ENCODE measurements at regions not wholly inside any gene's neighbourhood (a gene's known extent, or its start where the extent isn't known, plus 50 kb on each side); places are given as distances from the start of the nearest gene placed in this dataset.
"Not testable (repeated sequence)": the region's sequence is repeated elsewhere in the genome, so short reads cannot be mapped to it uniquely, and the experiment has no call there.

GRCh38 chr10:80025281-80025680 is 53.2 kb upstream of the TMEM254 start:
- H3K9me3 ChIP-seq (ENCODE audit: control insufficient read depth, insufficient read depth, low read depth, low read length): no peaks in the 10 kb centered on the region
- POLR2A ChIA-PET: no interaction called here
- no peaks in the 10 kb centered on the region for H3K36me3 ChIP-seq (ENCODE audit: control insufficient read depth in 2 of 2, insufficient read depth in 1 of 2, low read length in 2 of 2)
- no peak overlapping the region for H3K4me3 ChIP-seq (ENCODE audit: low read depth, low read length)
- no peak for TF ChIP-seq ZNF571 (tag by site-specific recombination; IDR thresholded peaks at IDR 0.05)
- CTCF ChIA-PET: interaction anchor here (1.6 kb wide), 1 partner anchor 22 kb away, joined by 6 read pairs; no protein-coding TSS in a partner anchor
- H3K4me1 ChIP-seq (ENCODE audit: control insufficient read depth, insufficient read depth, low read length): no peaks in the 10 kb centered on the region
- no peak overlapping the region for H3K27ac ChIP-seq (ENCODE audit: extremely low read depth, low read depth, low read length)

DNA sequence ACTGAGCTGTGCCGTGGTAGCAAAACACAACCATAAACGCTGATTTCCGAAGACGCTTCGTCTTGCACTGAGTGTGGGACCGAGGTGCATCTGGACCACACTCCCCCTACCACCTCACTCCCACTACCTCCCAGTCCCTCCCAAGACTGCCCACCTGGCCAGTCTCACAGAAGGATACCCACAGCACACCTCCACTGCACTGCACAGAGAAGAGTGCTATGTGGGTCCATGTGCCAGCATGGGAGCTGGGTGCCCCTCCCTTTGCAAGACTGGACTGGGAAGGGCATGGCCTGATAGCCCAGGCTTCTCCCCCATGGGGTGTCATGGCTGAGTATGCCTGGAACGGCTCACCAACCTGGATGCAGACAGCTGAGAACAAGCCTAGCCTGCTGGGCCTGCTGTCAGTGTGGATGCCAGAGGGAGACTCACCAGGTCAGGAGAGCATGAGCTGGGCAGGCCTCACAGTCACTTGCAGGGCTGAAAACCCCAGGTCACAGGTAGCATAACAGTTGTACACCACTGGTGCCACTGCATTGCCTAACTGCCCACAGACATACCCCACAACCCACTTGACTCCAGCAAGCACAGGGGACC is 56.0 kb upstream of the TMEM254 start:
- POLR2A ChIA-PET: not testable (repeated sequence)

DNA sequence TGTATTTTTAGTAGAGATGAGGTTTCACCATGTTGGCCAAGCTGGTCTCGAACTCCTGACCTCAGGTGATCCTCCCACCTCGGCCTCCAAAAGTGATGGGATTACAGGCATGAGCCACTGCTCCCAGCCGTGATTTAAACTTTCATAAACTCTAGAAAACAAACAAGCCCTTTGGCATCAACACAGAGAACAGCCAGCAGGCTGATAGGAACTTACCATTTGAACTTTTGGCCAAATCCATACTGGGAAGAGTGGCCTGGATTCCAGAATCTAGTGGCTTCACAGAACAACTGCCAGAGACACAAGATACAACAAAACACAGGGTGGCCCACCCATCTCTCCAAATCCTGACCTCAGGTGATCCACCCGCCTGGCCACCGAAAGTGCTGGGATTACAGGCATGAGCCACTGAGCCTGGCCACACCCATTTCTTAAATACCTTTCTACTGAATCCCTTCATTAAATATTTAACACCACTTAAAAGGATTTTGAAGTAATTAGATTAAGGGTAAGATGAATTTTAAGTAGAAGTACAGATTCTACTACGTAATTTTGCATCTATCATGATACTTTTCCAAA is 60.0 kb upstream of the TMEM254 start:
- H3K27ac ChIP-seq (ENCODE audit: extremely low read depth, low read depth, low read length); H3K4me3 ChIP-seq (ENCODE audit: low read depth, low read length); H3K36me3 ChIP-seq (ENCODE audit: control insufficient read depth in 2 of 2, insufficient read depth in 1 of 2, low read length in 2 of 2); H3K4me1 ChIP-seq (ENCODE audit: control insufficient read depth, insufficient read depth, low read length); POLR2A ChIA-PET; H3K9me3 ChIP-seq (ENCODE audit: control insufficient read depth, insufficient read depth, low read depth, low read length): not testable (repeated sequence)
- CTCF ChIA-PET: interaction anchor here (0.6 kb wide), 1 partner anchor 45 kb away, joined by 3 read pairs; no protein-coding TSS in a partner anchor

More for the DNA sequence above, 56.0 kb upstream of the TMEM254 start:
- H3K27ac ChIP-seq (ENCODE audit: extremely low read depth, low read depth, low read length); H3K36me3 ChIP-seq (ENCODE audit: control insufficient read depth in 2 of 2, insufficient read depth in 1 of 2, low read length in 2 of 2); H3K9me3 ChIP-seq (ENCODE audit: control insufficient read depth, insufficient read depth, low read depth, low read length); CTCF ChIA-PET; H3K4me3 ChIP-seq (ENCODE audit: low read depth, low read length); H3K4me1 ChIP-seq (ENCODE audit: control insufficient read depth, insufficient read depth, low read length): not testable (repeated sequence)

DNA sequence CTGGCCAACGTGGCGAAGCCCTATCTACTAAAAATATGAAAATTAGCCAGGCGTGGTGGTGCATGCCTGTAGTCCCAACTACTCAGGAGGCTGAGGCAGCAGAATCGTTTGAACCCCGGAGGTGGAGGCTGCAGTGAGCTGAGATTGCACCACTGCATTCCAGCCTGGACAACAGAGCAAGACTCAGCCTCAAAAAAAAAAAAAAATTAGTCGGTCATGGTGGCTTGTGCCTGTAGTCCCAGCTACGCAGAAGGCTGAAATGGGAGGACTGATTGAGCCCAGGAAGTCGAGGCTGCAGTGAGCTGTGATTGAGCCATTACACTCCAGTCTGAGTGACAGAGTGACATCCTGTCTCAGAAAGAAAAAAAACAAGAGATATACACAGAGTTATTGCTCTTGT is 61.3 kb upstream of the TMEM254 start:
- H3K9me3 ChIP-seq (ENCODE audit: control insufficient read depth, insufficient read depth, low read depth, low read length); POLR2A ChIA-PET; H3K4me3 ChIP-seq (ENCODE audit: low read depth, low read length); H3K36me3 ChIP-seq (ENCODE audit: control insufficient read depth in 2 of 2, insufficient read depth in 1 of 2, low read length in 2 of 2); H3K27ac ChIP-seq (ENCODE audit: extremely low read depth, low read depth, low read length); H3K4me1 ChIP-seq (ENCODE audit: control insufficient read depth, insufficient read depth, low read length): not testable (repeated sequence)
- CTCF ChIA-PET: interaction anchor here (0.6 kb wide), 1 partner anchor 34 kb away, joined by 3 read pairs; no protein-coding TSS in a partner anchor

DNA sequence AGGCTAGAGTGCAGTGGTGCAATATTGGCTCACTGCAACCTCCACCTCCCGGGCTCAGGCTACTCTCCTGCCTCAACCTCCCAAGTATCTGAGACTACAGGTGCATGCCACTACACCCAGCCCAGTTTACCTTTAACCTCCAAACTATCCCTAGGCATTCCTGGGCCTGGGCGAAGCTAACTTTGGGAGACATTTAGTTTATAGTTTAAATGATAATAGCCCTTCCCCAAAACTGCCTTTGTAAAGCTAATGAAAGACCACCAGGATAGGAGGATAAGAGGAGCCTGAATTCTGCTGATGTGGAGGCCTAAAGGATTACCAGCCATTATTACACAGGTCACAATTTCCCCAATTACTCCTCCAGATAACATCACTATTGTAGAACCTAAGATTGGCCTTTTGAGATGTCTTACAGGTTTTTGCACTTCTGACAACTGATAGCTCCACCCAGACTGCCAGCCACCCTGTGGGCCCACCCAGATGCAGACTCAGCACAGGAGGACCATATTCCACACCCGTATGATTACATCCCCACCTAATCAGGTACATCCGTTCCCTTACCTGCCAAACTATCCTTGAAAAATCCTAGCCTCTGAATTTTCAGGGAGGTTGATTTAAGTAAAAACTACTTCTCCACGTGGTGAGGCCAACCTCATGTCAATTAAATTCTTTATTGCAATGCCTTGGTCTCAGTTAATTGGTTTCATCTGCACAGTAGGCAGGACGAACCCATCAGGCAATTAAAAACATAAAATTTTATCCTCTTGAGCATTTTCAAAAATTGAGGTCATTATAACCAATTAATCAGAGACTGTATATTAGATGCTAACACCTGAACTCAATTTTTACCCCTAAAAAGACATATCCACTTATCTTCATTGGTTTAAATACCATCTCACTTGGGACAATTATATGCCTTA is 62.3 kb upstream of the TMEM254 start:
- ChIA-PET POLR2A (no interaction called here), CTCF (interaction anchor here (0.7 kb wide), 1 partner anchor 16 kb away, joined by 3 read pairs; no protein-coding TSS in a partner anchor)
- Histone ChIP-seq H3K9me3 (ENCODE audit: control insufficient read depth, insufficient read depth, low read depth, low read length) (no peaks in the 10 kb centered on the region), H3K36me3 (ENCODE audit: control insufficient read depth in 2 of 2, insufficient read depth in 1 of 2, low read length in 2 of 2) (no peaks in the 10 kb centered on the region), H3K4me3 (ENCODE audit: low read depth, low read length) (no peak overlapping the region), H3K27ac (ENCODE audit: extremely low read depth, low read depth, low read length) (no peak overlapping the region), H3K4me1 (ENCODE audit: control insufficient read depth, insufficient read depth, low read length) (no peaks in the 10 kb centered on the region)
- TF ChIP-seq ZBTB17 (tag by site-specific recombination; IDR thresholded peaks at IDR 0.05) (no peak), ZNF18 (tag by site-specific recombination; IDR thresholded peaks at IDR 0.05) (no peak), ZNF785 (tag by site-specific recombination; IDR thresholded peaks at IDR 0.05) (no peak), ZBTB20 (tag by site-specific recombination; IDR thresholded peaks at IDR 0.05) (no peak), ZFP37 (tag by site-specific recombination; IDR thresholded peaks at IDR 0.05) (no peak), ZNF416 (tag by site-specific recombination; IDR thresholded peaks at IDR 0.05) (no peak), ZNF433 (tag by site-specific recombination; IDR thresholded peaks at IDR 0.05; ENCODE audit: low read depth) (no peak), ZNF10 (tag by site-specific recombination; IDR thresholded peaks at IDR 0.05) (no peak), PRDM2 (tag by site-specific recombination; IDR thresholded peaks at IDR 0.05; ENCODE audit: borderline replicate concordance) (no peak), ZBTB7A (tag by site-specific recombination; IDR thresholded peaks at IDR 0.05; ENCODE audit: low read depth) (no peak), ZNF560 (tag by site-specific recombination; IDR thresholded peaks at IDR 0.05; ENCODE audit: borderline replicate concordance) (no peak)
- TF ChIP-seq, protein P1, sequence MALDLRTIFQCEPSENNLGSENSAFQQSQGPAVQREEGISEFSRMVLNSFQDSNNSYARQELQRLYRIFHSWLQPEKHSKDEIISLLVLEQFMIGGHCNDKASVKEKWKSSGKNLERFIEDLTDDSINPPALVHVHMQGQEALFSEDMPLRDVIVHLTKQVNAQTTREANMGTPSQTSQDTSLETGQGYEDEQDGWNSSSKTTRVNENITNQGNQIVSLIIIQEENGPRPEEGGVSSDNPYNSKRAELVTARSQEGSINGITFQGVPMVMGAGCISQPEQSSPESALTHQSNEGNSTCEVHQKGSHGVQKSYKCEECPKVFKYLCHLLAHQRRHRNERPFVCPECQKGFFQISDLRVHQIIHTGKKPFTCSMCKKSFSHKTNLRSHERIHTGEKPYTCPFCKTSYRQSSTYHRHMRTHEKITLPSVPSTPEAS (tag by site-specific recombination; IDR thresholded peaks at IDR 0.05): no peak

Data from HEK293 (cell line).